LNCaP clone FGC (cell line): ENCODE measurements at regions not wholly inside any gene's neighbourhood (a gene's known extent, or its start where the extent isn't known, plus 50 kb on each side); places are given as distances from the start of the nearest gene placed in this dataset.
"Not testable (repeated sequence)": the region's sequence is repeated elsewhere in the genome, so short reads cannot be mapped to it uniquely, and the experiment has no call there.

Experiments
- DNase-seq: peaks from one replicate; pipeline ENCODE4 v3.0.0-alpha.2; 2011; ENCODE audit warnings: low read depth
- H3K4me3 ChIP-seq: 2 replicates; pipeline ENCODE4 v1.5.1; 2011; ENCODE audit warnings: mild to moderate bottlenecking, low read depth, low read length, control low read depth
- CTCF ChIP-seq: IDR thresholded peaks from 2 replicates; pipeline ENCODE4 v1.5.1; 2012; ENCODE audit warnings: mild to moderate bottlenecking; ENCODE audit not compliant: control insufficient read depth, insufficient read depth; ENCODE audit errors: extremely low read depth

DNA sequence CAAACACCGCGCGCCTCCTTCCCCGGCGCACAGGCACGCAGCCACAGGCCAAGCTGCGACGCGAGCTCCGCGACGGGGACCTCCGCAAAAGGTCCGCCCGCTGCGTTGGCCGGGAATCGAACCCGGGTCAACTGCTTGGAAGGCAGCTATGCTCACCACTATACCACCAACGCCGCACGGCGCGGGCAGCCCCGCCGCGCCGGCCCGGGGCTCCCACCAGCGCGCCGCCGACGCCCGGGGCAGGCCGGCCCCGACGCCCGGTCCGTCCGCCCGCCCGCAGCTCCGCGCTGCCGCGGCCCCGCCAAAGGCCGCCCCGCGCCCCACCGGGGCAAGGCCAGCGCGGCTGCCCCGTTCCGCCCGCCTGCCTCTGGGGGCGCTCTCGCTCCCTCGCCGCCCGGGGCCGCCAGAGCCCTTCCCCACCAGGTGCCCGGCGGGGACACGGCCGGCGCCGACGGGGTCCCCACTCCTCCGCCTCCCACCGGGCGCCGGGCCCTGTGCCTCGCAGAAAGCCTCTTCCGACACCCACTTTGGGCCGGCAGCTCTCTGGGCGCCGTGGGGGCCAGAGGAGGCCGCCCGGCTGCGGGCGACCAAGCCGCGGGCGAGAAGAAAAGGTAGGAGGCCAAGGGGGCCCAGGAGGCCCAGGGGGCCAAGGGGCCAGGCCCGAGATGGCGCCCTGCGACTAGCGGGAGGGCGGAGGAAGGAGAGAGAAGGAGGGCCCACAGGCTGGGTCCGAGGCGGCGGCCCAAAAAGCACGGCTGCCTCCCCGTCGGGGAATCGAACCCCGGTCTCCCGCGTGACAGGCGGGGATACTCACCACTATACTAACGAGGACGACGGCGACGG, 50.2 kb upstream of the FCGR2A start:
- H3K4me3 ChIP-seq, DNase-seq: not testable (repeated sequence)

DNA sequence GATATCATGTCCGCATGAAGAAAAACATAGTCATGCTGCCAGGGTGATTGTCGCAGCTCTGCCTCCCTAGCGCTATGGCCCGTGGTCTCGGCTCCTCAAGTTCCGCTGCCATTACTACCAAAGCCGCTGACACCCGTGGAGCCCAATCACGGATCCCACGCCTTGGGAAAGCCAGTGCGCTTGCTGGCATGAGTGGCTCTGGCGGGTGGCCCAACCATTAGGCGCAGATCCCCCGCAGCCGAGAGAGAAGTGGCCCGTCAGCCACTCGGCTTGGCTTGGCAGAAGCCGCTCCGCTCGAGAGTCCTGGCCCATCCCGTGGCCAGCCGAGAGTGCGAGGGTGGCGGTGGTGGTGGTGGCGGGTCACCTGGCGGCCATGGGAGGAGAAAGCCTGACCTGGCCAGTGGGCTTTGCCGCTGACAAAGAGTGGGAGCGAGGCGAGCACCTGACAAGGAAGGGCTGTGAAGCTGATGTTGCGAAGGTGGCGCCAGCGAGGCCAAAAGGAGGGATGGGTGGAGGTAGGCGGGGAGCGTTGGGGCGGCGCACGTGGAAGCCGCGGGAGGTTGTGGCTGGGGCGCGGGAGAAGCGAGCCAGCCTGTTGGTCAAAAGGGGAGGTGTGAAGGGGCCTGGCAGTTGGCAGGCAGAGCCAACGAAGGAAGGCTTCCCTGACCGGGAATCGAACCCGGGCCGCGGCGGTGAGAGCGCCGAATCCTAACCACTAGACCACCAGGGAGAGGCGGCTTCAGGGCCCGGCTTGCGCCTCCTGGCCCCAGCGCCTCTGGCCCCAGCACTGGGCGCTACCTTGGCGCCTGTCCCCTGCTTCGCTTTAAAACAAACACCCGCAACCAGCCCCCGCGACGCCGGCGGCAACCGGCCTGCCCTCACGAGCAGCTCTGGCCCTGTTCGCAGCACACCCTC, 51.0 kb upstream of the FCGR2A start:
- not testable (repeated sequence) for H3K4me3 ChIP-seq, DNase-seq

DNA sequence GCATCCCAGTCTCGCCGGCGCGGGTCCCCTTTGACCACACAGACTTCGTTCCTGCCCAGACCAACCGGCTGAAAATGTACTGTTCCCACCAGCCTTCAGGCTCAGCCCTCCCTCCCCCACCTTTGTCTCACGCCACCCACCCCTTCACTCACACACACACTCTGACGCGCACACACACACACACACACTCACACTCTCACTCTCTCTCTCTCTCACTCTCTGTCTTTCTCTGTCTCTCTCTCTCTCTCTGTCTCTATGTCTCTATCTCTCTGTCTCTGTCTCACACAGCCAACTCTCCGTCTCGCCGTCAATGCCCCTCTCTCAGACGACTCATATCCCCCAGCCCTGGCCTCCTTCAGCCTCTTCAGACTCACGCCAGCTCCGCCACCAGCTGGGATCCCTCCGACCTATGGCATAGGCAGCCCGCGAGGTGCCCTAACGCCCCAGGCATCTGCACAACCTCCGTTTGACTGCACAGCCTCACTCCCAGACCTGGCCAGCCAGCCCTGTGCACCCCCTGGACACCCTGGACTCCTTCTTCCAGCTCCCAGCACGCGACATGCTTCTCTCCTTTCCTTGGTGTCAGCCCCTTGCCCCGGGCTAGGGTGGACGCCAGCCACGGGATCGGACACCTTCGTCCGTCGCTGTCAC, 53.4 kb upstream of the FCGR2A start:
- not testable (repeated sequence) for DNase-seq, H3K4me3 ChIP-seq

DNA sequence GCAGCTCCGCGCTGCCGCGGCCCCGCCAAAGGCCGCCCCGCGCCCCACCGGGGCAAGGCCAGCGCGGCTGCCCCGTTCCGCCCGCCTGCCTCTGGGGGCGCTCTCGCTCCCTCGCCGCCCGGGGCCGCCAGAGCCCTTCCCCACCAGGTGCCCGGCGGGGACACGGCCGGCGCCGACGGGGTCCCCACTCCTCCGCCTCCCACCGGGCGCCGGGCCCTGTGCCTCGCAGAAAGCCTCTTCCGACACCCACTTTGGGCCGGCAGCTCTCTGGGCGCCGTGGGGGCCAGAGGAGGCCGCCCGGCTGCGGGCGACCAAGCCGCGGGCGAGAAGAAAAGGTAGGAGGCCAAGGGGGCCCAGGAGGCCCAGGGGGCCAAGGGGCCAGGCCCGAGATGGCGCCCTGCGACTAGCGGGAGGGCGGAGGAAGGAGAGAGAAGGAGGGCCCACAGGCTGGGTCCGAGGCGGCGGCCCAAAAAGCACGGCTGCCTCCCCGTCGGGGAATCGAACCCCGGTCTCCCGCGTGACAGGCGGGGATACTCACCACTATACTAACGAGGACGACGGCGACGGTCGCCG, 57.4 kb upstream of the FCGR2A start:
- not testable (repeated sequence) for DNase-seq, H3K4me3 ChIP-seq

GRCh38 chr1:161447040-161447759, 58.1 kb upstream of the FCGR2A start:
- DNase-seq, H3K4me3 ChIP-seq: not testable (repeated sequence)

GRCh38 chr1:161444725-161445124, 60.5 kb upstream of the FCGR2A start:
- DNase-seq, H3K4me3 ChIP-seq: not testable (repeated sequence)

DNA sequence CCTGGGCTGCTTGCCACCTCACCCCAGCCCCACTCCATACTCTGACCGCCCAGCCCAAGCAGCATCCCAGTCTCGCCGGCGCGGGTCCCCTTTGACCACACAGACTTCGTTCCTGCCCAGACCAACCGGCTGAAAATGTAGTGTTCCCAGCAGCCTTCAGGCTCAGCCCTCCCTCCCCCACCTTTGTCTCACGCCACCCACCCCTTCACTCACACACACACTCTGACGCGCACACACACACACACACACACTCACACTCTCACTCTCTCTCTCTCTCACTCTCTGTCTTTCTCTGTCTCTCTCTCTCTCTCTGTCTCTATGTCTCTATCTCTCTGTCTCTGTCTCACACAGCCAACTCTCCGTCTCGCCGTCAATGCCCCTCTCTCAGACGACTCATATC, 61.0 kb upstream of the FCGR2A start:
- not testable (repeated sequence) for DNase-seq, H3K4me3 ChIP-seq

DNA sequence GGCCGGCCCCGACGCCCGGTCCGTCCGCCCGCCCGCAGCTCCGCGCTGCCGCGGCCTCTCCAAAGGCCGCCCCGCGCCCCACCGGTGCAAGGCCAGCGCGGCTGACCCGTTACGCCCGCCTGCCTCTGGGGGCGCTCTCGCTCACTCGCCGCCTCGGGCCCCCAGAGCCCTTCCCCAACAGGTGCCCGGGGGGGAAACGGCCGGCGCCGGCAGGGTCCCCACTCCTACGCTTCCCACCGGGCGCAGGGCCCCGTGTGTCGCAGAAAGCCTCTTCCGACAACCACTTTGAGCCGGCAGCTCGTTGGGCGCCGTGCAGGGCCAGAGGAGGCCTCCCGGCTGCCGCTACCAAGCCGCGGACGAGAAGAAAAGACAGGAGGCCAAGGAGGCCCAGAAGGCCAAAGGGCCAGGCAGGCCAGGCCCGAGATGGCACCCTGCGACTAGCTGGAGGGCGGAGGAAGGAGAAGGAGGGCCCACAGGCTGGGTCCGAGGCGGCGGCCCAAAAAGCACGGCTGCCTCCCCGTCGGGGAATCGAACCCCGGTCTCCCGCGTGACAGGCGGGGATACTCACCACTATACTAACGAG, 64.9 kb upstream of the FCGR2A start:
- DNase-seq = no peak
- peak; percentile 80 for TF ChIP-seq CTCF
- peak overlapping the region; percentile 64 for H3K4me3 ChIP-seq

DNA sequence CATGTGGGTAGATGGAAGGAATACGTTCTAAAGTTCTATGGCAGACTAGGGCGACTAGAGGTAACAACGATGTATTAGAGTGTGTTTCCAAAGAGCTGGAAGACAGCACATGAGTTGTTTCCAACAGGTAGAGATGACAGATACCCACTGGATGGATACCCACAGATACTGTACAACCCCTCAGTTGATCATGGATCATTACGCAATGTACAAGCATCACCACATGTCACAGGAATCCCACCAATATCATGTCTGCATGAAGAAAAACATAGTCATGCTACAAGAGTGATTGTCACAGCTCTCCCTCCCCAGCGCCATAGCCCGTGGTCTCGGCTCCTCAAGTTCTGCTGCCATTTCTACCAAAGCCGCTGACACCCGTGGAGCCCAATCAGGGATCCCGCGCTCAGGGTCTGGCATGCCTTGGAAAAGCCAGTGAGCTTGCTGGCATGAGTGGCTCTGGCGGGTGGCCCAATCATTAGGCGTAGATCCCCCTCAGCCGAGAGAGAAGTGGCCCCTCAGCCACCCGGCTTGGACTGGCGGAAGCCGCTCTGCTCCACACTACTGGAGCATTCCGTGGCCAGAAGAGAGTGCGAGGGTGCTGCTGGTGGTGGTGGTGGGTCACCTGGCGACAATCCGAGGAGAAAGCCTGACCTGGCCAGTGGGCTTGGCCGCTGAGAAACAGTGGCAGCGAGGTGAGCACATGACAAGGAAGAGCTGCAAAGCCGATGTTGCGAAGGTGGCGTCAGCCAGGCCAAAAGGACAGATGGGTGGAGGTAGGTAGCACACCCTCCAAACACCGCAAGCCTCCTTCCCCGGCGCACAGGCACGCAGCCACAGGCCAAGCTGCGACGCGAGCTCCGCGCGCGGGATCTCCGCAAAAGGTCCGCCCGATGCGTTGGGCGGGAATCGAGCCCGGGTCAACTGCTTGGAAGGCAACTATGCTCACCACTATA, 65.7 kb upstream of the FCGR2A start:
- DNase-seq = no peak
- no peak for TF ChIP-seq CTCF

GRCh38 chr1:161433191-161433590, 65.5 kb upstream of the CFAP126 start:
- H3K4me3 ChIP-seq, DNase-seq: not testable (repeated sequence)

More for the DNA sequence above, 65.7 kb upstream of the FCGR2A start:
- H3K4me3 ChIP-seq = peak overlapping the region; percentile 41
